ENCODE measurements at regions not wholly inside any gene's neighbourhood (a gene's known extent, or its start where the extent isn't known, plus 50 kb on each side); places are given as distances from the start of the nearest gene placed in this dataset.

GRCh38 chr15:69896606-69897005 lies 201.1 kb downstream of the TLE3 start (continued):
- TF ChIP-seq ZSCAN18 (CRISPR knock-in tag; IDR thresholded peaks at IDR 0.05) (no peak), TEAD4 (CRISPR knock-in tag; IDR thresholded peaks at IDR 0.05) (no peak), MLX (CRISPR knock-in tag; IDR thresholded peaks at IDR 0.05) (no peak)

DNA sequence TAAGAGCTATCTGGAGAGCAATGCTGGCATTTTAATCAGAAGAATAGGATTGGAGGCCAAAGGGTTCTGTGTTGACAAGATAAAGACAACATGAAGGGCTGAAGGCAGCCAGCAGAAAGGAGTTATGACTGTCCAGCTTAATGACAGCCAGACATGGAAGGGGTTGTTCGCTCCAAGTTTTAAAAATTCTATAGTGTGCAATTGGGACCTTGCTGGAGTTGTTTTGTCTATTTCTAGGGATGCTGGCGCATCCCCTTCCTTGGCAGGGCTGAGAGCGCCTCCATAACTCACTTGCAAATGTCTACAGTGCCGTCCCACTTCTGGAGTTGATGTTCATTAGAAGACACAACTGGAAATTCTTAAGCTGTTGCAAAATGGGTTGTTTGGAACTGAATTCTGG lies 200.7 kb downstream of the TLE3 start:
- TF ChIP-seq MLX (CRISPR knock-in tag; IDR thresholded peaks at IDR 0.05) (no peak), TEAD1 (CRISPR knock-in tag; IDR thresholded peaks at IDR 0.05) (no peak), GRHL2 (CRISPR knock-in tag; IDR thresholded peaks at IDR 0.05; ENCODE audit: insufficient replicate concordance, severe bottlenecking) (no peak), TEAD4 (CRISPR knock-in tag; IDR thresholded peaks at IDR 0.05) (no peak), FOXP1 (CRISPR knock-in tag; IDR thresholded peaks at IDR 0.05; ENCODE audit: borderline replicate concordance) (no peak)
- TF ChIP-seq, protein P1, sequence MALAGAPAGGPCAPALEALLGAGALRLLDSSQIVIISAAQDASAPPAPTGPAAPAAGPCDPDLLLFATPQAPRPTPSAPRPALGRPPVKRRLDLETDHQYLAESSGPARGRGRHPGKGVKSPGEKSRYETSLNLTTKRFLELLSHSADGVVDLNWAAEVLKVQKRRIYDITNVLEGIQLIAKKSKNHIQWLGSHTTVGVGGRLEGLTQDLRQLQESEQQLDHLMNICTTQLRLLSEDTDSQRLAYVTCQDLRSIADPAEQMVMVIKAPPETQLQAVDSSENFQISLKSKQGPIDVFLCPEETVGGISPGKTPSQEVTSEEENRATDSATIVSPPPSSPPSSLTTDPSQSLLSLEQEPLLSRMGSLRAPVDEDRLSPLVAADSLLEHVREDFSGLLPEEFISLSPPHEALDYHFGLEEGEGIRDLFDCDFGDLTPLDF (CRISPR knock-in tag; IDR thresholded peaks at IDR 0.05): no peak
- Mint-ChIP-seq H3K27ac (no peak overlapping the region), H3K27me3 (ENCODE audit: low read depth) (no peaks in the 10 kb centered on the region), H3K9me3 (no peaks in the 10 kb centered on the region), H3K36me3 (no peaks in the 10 kb centered on the region), H3K4me3 (no peak overlapping the region), H3K4me1 (peaks cover 10% of the 10 kb centered on the region; the same call in 1 of the 2 replicates)
- ChIA-PET CTCF (no interaction called here), POLR2A (no interaction called here)
- no peak for DNase-seq (ENCODE audit: low spot score)
- ATAC-seq: no peak

GRCh38 chr15:69897471-69898237 lies 200.1 kb downstream of the TLE3 start:
- Mint-ChIP-seq H3K36me3 (no peaks in the 10 kb centered on the region), H3K27ac (no peak overlapping the region), H3K4me3 (no peak overlapping the region), H3K9me3 (no peaks in the 10 kb centered on the region), H3K27me3 (ENCODE audit: low read depth) (no peaks in the 10 kb centered on the region), H3K4me1 (peaks cover 10% of the 10 kb centered on the region; the same call in 1 of the 2 replicates)
- DNase-seq (ENCODE audit: low spot score) (no peak), ATAC-seq (no peak)
- ChIA-PET CTCF (no interaction called here), POLR2A (no interaction called here)
- TF ChIP-seq NR2C2 (CRISPR knock-in tag; IDR thresholded peaks at IDR 0.05) (no peak), RELA (CRISPR knock-in tag; IDR thresholded peaks at IDR 0.05; ENCODE audit: borderline replicate concordance) (no peak), MLX (CRISPR knock-in tag; IDR thresholded peaks at IDR 0.05) (no peak), ETV6 (CRISPR knock-in tag; IDR thresholded peaks at IDR 0.05) (no peak), ZNF138 (CRISPR knock-in tag; conservative IDR thresholded peaks at IDR 0.05) (no peak)
- TF ChIP-seq, protein P2, sequence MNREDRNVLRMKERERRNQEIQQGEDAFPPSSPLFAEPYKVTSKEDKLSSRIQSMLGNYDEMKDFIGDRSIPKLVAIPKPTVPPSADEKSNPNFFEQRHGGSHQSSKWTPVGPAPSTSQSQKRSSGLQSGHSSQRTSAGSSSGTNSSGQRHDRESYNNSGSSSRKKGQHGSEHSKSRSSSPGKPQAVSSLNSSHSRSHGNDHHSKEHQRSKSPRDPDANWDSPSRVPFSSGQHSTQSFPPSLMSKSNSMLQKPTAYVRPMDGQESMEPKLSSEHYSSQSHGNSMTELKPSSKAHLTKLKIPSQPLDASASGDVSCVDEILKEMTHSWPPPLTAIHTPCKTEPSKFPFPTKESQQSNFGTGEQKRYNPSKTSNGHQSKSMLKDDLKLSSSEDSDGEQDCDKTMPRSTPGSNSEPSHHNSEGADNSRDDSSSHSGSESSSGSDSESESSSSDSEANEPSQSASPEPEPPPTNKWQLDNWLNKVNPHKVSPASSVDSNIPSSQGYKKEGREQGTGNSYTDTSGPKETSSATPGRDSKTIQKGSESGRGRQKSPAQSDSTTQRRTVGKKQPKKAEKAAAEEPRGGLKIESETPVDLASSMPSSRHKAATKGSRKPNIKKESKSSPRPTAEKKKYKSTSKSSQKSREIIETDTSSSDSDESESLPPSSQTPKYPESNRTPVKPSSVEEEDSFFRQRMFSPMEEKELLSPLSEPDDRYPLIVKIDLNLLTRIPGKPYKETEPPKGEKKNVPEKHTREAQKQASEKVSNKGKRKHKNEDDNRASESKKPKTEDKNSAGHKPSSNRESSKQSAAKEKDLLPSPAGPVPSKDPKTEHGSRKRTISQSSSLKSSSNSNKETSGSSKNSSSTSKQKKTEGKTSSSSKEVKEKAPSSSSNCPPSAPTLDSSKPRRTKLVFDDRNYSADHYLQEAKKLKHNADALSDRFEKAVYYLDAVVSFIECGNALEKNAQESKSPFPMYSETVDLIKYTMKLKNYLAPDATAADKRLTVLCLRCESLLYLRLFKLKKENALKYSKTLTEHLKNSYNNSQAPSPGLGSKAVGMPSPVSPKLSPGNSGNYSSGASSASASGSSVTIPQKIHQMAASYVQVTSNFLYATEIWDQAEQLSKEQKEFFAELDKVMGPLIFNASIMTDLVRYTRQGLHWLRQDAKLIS (CRISPR knock-in tag; IDR thresholded peaks at IDR 0.05; ENCODE audit: borderline replicate concordance): no peak
- TF ChIP-seq, protein P3, sequence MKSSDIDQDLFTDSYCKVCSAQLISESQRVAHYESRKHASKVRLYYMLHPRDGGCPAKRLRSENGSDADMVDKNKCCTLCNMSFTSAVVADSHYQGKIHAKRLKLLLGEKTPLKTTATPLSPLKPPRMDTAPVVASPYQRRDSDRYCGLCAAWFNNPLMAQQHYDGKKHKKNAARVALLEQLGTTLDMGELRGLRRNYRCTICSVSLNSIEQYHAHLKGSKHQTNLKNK (CRISPR knock-in tag; IDR thresholded peaks at IDR 0.05): no peak
- TF ChIP-seq, protein P4, sequence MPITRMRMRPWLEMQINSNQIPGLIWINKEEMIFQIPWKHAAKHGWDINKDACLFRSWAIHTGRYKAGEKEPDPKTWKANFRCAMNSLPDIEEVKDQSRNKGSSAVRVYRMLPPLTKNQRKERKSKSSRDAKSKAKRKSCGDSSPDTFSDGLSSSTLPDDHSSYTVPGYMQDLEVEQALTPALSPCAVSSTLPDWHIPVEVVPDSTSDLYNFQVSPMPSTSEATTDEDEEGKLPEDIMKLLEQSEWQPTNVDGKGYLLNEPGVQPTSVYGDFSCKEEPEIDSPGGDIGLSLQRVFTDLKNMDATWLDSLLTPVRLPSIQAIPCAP (CRISPR knock-in tag; IDR thresholded peaks at IDR 0.05): no peak
- TF ChIP-seq, protein P5, sequence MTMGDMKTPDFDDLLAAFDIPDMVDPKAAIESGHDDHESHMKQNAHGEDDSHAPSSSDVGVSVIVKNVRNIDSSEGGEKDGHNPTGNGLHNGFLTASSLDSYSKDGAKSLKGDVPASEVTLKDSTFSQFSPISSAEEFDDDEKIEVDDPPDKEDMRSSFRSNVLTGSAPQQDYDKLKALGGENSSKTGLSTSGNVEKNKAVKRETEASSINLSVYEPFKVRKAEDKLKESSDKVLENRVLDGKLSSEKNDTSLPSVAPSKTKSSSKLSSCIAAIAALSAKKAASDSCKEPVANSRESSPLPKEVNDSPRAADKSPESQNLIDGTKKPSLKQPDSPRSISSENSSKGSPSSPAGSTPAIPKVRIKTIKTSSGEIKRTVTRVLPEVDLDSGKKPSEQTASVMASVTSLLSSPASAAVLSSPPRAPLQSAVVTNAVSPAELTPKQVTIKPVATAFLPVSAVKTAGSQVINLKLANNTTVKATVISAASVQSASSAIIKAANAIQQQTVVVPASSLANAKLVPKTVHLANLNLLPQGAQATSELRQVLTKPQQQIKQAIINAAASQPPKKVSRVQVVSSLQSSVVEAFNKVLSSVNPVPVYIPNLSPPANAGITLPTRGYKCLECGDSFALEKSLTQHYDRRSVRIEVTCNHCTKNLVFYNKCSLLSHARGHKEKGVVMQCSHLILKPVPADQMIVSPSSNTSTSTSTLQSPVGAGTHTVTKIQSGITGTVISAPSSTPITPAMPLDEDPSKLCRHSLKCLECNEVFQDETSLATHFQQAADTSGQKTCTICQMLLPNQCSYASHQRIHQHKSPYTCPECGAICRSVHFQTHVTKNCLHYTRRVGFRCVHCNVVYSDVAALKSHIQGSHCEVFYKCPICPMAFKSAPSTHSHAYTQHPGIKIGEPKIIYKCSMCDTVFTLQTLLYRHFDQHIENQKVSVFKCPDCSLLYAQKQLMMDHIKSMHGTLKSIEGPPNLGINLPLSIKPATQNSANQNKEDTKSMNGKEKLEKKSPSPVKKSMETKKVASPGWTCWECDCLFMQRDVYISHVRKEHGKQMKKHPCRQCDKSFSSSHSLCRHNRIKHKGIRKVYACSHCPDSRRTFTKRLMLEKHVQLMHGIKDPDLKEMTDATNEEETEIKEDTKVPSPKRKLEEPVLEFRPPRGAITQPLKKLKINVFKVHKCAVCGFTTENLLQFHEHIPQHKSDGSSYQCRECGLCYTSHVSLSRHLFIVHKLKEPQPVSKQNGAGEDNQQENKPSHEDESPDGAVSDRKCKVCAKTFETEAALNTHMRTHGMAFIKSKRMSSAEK (CRISPR knock-in tag; IDR thresholded peaks at IDR 0.05; ENCODE audit: borderline replicate concordance): no peak

Data from WTC11 (cell line).